ENCODE measurements at regions not wholly inside any gene's neighbourhood (a gene's known extent, or its start where the extent isn't known, plus 50 kb on each side); places are given as distances from the start of the nearest gene placed in this dataset.

DNA sequence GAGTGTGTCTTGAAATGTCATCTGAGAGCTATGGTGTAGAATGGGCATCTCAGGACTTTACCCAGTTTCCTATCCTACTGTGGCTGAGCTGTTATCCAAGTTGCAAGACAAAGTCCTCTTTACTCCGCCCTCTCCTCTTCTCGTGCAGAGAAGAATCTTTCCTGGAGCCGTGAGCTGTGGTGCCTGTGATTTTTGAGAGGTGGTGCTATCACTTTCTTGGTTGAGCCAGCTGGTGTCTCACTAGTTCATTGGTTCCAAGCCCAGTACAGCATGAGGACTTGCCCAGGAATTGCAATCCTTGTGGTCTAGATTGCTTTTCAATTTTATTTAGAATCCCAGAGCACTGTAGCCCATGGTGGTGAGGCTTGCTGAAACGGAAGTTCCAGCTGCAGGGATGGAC lies 2300.3 kb downstream of the MAT2B start:
- TF ChIP-seq, protein P1, sequence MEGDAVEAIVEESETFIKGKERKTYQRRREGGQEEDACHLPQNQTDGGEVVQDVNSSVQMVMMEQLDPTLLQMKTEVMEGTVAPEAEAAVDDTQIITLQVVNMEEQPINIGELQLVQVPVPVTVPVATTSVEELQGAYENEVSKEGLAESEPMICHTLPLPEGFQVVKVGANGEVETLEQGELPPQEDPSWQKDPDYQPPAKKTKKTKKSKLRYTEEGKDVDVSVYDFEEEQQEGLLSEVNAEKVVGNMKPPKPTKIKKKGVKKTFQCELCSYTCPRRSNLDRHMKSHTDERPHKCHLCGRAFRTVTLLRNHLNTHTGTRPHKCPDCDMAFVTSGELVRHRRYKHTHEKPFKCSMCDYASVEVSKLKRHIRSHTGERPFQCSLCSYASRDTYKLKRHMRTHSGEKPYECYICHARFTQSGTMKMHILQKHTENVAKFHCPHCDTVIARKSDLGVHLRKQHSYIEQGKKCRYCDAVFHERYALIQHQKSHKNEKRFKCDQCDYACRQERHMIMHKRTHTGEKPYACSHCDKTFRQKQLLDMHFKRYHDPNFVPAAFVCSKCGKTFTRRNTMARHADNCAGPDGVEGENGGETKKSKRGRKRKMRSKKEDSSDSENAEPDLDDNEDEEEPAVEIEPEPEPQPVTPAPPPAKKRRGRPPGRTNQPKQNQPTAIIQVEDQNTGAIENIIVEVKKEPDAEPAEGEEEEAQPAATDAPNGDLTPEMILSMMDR (IDR thresholded peaks at IDR 0.05) = no peak
- no peak for TF ChIP-seq POLR2A (IDR thresholded peaks at IDR 0.05)
